H9 (cell line): ENCODE measurements at regions not wholly inside any gene's neighbourhood (a gene's known extent, or its start where the extent isn't known, plus 50 kb on each side); places are given as distances from the start of the nearest gene placed in this dataset.

Source experiments
- DNase-seq: peaks from one replicate; pipeline ENCODE4 v3.0.0-alpha.2; 2017
- H2AFZ ChIP-seq: one replicate; pipeline ENCODE4 v1.6.1; 2013; ENCODE audit warnings: mild to moderate bottlenecking, low read length, control low read depth, moderate library complexity
- H2AK5ac ChIP-seq: 2 replicates; pipeline ENCODE4 v1.6.1; 2013; ENCODE audit warnings: low read length, control low read depth, mixed read lengths; ENCODE audit not compliant: insufficient read length
- H2BK120ac ChIP-seq: one replicate; pipeline ENCODE4 v1.6.1; 2013; ENCODE audit warnings: low read depth, mild to moderate bottlenecking, low read length, control low read depth, inconsistent platforms; ENCODE audit not compliant: poor library complexity, severe bottlenecking
- H2BK12ac ChIP-seq: 2 replicates; pipeline ENCODE4 v1.6.1; 2013; ENCODE audit warnings: low read length, control low read depth, mixed read lengths, low read depth; ENCODE audit not compliant: insufficient read length
- H2BK15ac ChIP-seq: 2 replicates; pipeline ENCODE4 v1.6.1; 2013; ENCODE audit warnings: low read depth, low read length, control low read depth
- H2BK20ac ChIP-seq: one replicate; pipeline ENCODE4 v1.6.1; 2013; ENCODE audit warnings: low read depth, mild to moderate bottlenecking, low read length, control low read depth, inconsistent platforms; ENCODE audit not compliant: poor library complexity, severe bottlenecking
- H2BK5ac ChIP-seq: 2 replicates; pipeline ENCODE4 v1.6.1; 2013; ENCODE audit warnings: low read length, control low read depth, mixed read lengths; ENCODE audit not compliant: insufficient read length
- H3K14ac ChIP-seq: 2 replicates; pipeline ENCODE4 v1.6.1; 2013; ENCODE audit warnings: low read length, control low read depth; ENCODE audit not compliant: insufficient read depth
- H3K18ac ChIP-seq: 2 replicates; pipeline ENCODE4 v1.6.1; 2013; ENCODE audit warnings: low read depth, mild to moderate bottlenecking, mixed read lengths, low read length, control low read depth; ENCODE audit not compliant: insufficient read length
- H3K23ac ChIP-seq: 2 replicates; pipeline ENCODE4 v1.6.1; 2013; ENCODE audit warnings: low read length, control low read depth, mixed read lengths, low read depth; ENCODE audit not compliant: insufficient read length
- H3K23me2 ChIP-seq: 2 replicates; pipeline ENCODE4 v1.6.1; 2013; ENCODE audit warnings: low read depth, mild to moderate bottlenecking, mixed read lengths, low read length, control low read depth; ENCODE audit not compliant: insufficient read length, poor library complexity, severe bottlenecking
- H3K27ac ChIP-seq: 2 replicates; pipeline ENCODE4 v1.5.1; 2013; ENCODE audit warnings: low read length, control low read depth, mixed read lengths, low read depth; ENCODE audit not compliant: insufficient read length
- H3K27me3 ChIP-seq: 2 replicates; pipeline ENCODE4 v1.6.1; 2013; ENCODE audit warnings: low read length, control low read depth, inconsistent platforms; ENCODE audit not compliant: insufficient read depth
- H3K4ac ChIP-seq: 2 replicates; pipeline ENCODE4 v1.6.1; 2013; ENCODE audit warnings: low read depth, mild to moderate bottlenecking, control low read depth, inconsistent platforms, low read length, moderate library complexity
- H3K4me1 ChIP-seq: 2 replicates; pipeline ENCODE4 v1.6.1; 2013; ENCODE audit warnings: low read length, control low read depth, inconsistent platforms; ENCODE audit not compliant: insufficient read depth
- H3K4me2 ChIP-seq: 2 replicates; pipeline ENCODE4 v1.6.1; 2013; ENCODE audit warnings: low read length, control low read depth, mixed read lengths; ENCODE audit not compliant: insufficient read length, insufficient read depth
- H3K56ac ChIP-seq: 2 replicates; pipeline ENCODE4 v1.6.1; 2013; ENCODE audit warnings: low read depth, mild to moderate bottlenecking, mixed read lengths, low read length, control low read depth; ENCODE audit not compliant: insufficient read length
- H3K79me1 ChIP-seq: 2 replicates; pipeline ENCODE4 v1.6.1; 2013; ENCODE audit warnings: low read depth, mild to moderate bottlenecking, moderate library complexity, low read length, control low read depth, inconsistent platforms; ENCODE audit not compliant: insufficient read depth, poor library complexity, severe bottlenecking
- H3K79me2 ChIP-seq: 2 replicates; pipeline ENCODE4 v1.6.1; 2013; ENCODE audit warnings: low read length, control low read depth, inconsistent platforms; ENCODE audit not compliant: insufficient read depth
- H3K9ac ChIP-seq: 2 replicates; pipeline ENCODE4 v1.6.1; 2013; ENCODE audit warnings: low read length, control low read depth, mixed read lengths; ENCODE audit not compliant: insufficient read length; ENCODE audit errors: extremely low read depth
- H3K9me3 ChIP-seq: one replicate; pipeline ENCODE4 v1.6.1; 2013; ENCODE audit warnings: low read depth, low read length, inconsistent platforms; ENCODE audit not compliant: control insufficient read depth
- H3T11ph ChIP-seq: one replicate; pipeline ENCODE4 v1.6.1; 2013; ENCODE audit warnings: mild to moderate bottlenecking, low read length, control low read depth, inconsistent platforms
- H4K20me1 ChIP-seq: one replicate; pipeline ENCODE4 v1.6.1; 2013; ENCODE audit not compliant: control insufficient read depth, insufficient read length, insufficient read depth
- H4K5ac ChIP-seq: 2 replicates; pipeline ENCODE4 v1.6.1; 2013; ENCODE audit warnings: low read depth, mild to moderate bottlenecking, mixed read lengths, low read length, control low read depth; ENCODE audit not compliant: insufficient read length
- H4K8ac ChIP-seq: replicated peaks from 2 replicates; pipeline ENCODE4 v1.6.1; 2013; ENCODE audit warnings: low read length, control low read depth, mixed read lengths, low read depth; ENCODE audit not compliant: insufficient read length
- H4K91ac ChIP-seq: 2 replicates; pipeline ENCODE4 v1.6.1; 2013; ENCODE audit warnings: low read depth, mild to moderate bottlenecking, moderate library complexity, mixed read lengths, low read length, control low read depth; ENCODE audit not compliant: insufficient read length
- H3K27ac Mint-ChIP-seq, 3 experiments: 2 replicates in 2 of 3; 3 replicates in 1 of 3; pipeline ENCODE4 v1.8.0; 2020 to 2021; ENCODE audit warnings: mixed read lengths in 3 of 3, mild to moderate bottlenecking in 1 of 3, moderate library complexity in 1 of 3
- H3K27me3 Mint-ChIP-seq: 2 replicates; pipeline ENCODE4 v1.8.0; 2021; ENCODE audit warnings: low read depth, mild to moderate bottlenecking, moderate library complexity, mixed read lengths
- H3K36me3 Mint-ChIP-seq, 3 experiments: 2 replicates in 2 of 3; 3 replicates in 1 of 3; pipeline ENCODE4 v1.8.0; 2020 to 2021; ENCODE audit warnings: low read depth in 3 of 3, mixed read lengths in 3 of 3; ENCODE audit not compliant: insufficient read depth in 1 of 3
- H3K4me1 Mint-ChIP-seq, 2 experiments: 2 replicates each; pipeline ENCODE4 v1.8.0; 2020; ENCODE audit warnings: mixed read lengths in 2 of 2
- H3K4me3 Mint-ChIP-seq, 2 experiments: 2 replicates in 1 of 2; 3 replicates in 1 of 2; pipeline ENCODE4 v1.8.0; 2020 to 2021; ENCODE audit warnings: mild to moderate bottlenecking in 2 of 2, mixed read lengths in 2 of 2, moderate library complexity in 1 of 2
- H3K9me3 Mint-ChIP-seq, 2 experiments: 2 replicates in 1 of 2; 3 replicates in 1 of 2; pipeline ENCODE4 v1.8.0; 2020; ENCODE audit warnings: mild to moderate bottlenecking in 2 of 2, mixed read lengths in 2 of 2, moderate library complexity in 1 of 2
- CTCF ChIP-seq: fragments of 200-600 bp; sonication (generic); conservative IDR thresholded peaks from 3 replicates; pipeline ENCODE4 v1.8.0; 2021; ENCODE audit warnings: antibody characterized with exemption, mild to moderate bottlenecking
- WGBS: extraction: QIAGEN DNeasy Blood & Tissue Kit; methylation state at CpG from one replicate; pipeline ENCODE4 v1.1.7; 2013; ENCODE audit warnings: missing lambda C conversion rate, low lambda C conversion rate, mixed read lengths; ENCODE audit not compliant: insufficient read length; ENCODE audit errors: extremely low coverage; 5-methylcytosine and 5-hydroxymethylcytosine counted together

- no peak for DNase-seq
- no peak for TF ChIP-seq CTCF
- no peak overlapping the region for H4K91ac ChIP-seq
- H2BK5ac ChIP-seq: no peak overlapping the region
- H2BK120ac ChIP-seq: no peak overlapping the region
- no peaks in the 10 kb centered on the region for H3K9me3 ChIP-seq
- no peak overlapping the region for H3T11ph ChIP-seq
- H3K18ac ChIP-seq: no peak overlapping the region
- H3K23me2 ChIP-seq: no peaks in the 10 kb centered on the region
- no CpG with 5 or more reads among the region's 2 CpGs for WGBS
- no peak overlapping the region for H3K4me2 ChIP-seq
- H4K8ac ChIP-seq: no peak overlapping the region
- H3K4me3 Mint-ChIP-seq: no peak overlapping the region
- no peaks in the 10 kb centered on the region for H4K20me1 ChIP-seq
- H3K23ac ChIP-seq: no peak overlapping the region
- H3K79me2 ChIP-seq: no peaks in the 10 kb centered on the region
- no peak overlapping the region for H3K27ac Mint-ChIP-seq
- no peak overlapping the region for H4K5ac ChIP-seq
- no peaks in the 10 kb centered on the region for H3K36me3 Mint-ChIP-seq
- H3K9me3 Mint-ChIP-seq: no peaks in the 10 kb centered on the region
- no peak overlapping the region for H3K14ac ChIP-seq
- H3K79me1 ChIP-seq: no peaks in the 10 kb centered on the region
- no peak overlapping the region for H2BK20ac ChIP-seq
- no peaks in the 10 kb centered on the region for H3K27me3 ChIP-seq
- no peak overlapping the region for H3K27ac ChIP-seq
- H2AK5ac ChIP-seq: no peak overlapping the region
- H3K9ac ChIP-seq: no peak overlapping the region
- H3K4me1 Mint-ChIP-seq: peaks cover 15 to 39% of the 10 kb centered on the region in 2 experiments
- no peak overlapping the region for H3K56ac ChIP-seq
- no peak overlapping the region for H2BK15ac ChIP-seq
- H3K4me1 ChIP-seq: peaks cover 3% of the 10 kb centered on the region; the same call in 1 of the 2 replicates
- no peaks in the 10 kb centered on the region for H3K27me3 Mint-ChIP-seq
- no peak overlapping the region for H3K4ac ChIP-seq
- H2AFZ ChIP-seq: no peak overlapping the region
- no peak overlapping the region for H2BK12ac ChIP-seq
These were observed 62.2 kb downstream of the RFPL4B start for GRCh38 chr6:112409311-112409710.
